HEK293 (cell line): ENCODE measurements at regions not wholly inside any gene's neighbourhood (a gene's known extent, or its start where the extent isn't known, plus 50 kb on each side); places are given as distances from the start of the nearest gene placed in this dataset.

Source experiments
- BCL11A ChIP-seq: fragments of 450-650 bp; formaldehyde crosslinking; IDR thresholded peaks from 2 replicates; pipeline ENCODE4 v1.5.1; 2016; ENCODE audit warnings: low read depth, missing biosample characterization, missing genetic modification characterization
- ZBTB1 ChIP-seq: fragments of 450-650 bp; formaldehyde crosslinking; IDR thresholded peaks from 2 replicates; pipeline ENCODE4 v1.5.1; 2016; ENCODE audit warnings: missing biosample characterization, missing genetic modification characterization
- ZNF530 ChIP-seq: fragments of 450-650 bp; formaldehyde crosslinking; IDR thresholded peaks from 2 replicates; pipeline ENCODE4 v1.5.1; 2016; ENCODE audit warnings: low read depth, missing biosample characterization, missing genetic modification characterization

- TF ChIP-seq BCL11A (tag by site-specific recombination) (no peak), ZBTB1 (no peak), ZNF530 (no peak)
Measured at GRCh38 chr1:187275346-187275745, 446.6 kb downstream of the PLA2G4A start.
